Peyer's patch (tissue), 4 donors: ENCODE measurements at regions not wholly inside any gene's neighbourhood (a gene's known extent, or its start where the extent isn't known, plus 50 kb on each side); places are given as distances from the start of the nearest gene placed in this dataset.

ENCODE experiments used
- POLR2A ChIP-seq, 2 donors: fragments of 450-650 bp; IDR thresholded peaks; one replicate each; pipeline ENCODE4 v1.5.1; 2017; ENCODE audit warnings: antibody characterized with exemption in 2 of 2, mild to moderate bottlenecking in 2 of 2, moderate library complexity in 2 of 2
- TF ChIP-seq, protein P1 (sequence below), 6 experiments: fragments of 450-650 bp in 4 of 6; fragments of 200-600 bp in 2 of 6; sonication (generic) in 1 of 6; IDR thresholded peaks; one replicate each; pipeline ENCODE4 v1.5.1; 2017 to 2019; ENCODE audit warnings: antibody characterized with exemption in 6 of 6, mild to moderate bottlenecking in 3 of 6, moderate library complexity in 1 of 6

DNA sequence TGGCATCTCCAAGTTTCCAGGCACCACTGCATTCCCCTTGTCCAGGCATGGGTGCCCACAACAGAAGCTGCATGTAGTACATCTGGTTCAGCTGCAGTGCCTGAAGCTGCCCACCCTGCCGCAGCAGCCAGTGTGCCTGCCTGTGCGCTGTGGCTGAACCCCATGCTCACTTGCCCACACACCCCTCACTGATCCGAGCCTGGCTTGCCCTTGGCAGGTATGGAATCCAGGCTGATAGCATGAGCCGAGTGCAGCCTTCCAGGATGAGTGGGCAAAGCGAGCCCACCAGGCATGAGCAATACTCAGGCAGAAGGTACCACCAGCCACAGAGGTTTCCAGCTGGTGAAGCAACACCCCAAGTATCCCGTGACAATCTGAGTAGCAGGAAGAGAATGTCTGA is 280.3 kb upstream of the KLF12 start:
- TF ChIP-seq, protein P1, sequence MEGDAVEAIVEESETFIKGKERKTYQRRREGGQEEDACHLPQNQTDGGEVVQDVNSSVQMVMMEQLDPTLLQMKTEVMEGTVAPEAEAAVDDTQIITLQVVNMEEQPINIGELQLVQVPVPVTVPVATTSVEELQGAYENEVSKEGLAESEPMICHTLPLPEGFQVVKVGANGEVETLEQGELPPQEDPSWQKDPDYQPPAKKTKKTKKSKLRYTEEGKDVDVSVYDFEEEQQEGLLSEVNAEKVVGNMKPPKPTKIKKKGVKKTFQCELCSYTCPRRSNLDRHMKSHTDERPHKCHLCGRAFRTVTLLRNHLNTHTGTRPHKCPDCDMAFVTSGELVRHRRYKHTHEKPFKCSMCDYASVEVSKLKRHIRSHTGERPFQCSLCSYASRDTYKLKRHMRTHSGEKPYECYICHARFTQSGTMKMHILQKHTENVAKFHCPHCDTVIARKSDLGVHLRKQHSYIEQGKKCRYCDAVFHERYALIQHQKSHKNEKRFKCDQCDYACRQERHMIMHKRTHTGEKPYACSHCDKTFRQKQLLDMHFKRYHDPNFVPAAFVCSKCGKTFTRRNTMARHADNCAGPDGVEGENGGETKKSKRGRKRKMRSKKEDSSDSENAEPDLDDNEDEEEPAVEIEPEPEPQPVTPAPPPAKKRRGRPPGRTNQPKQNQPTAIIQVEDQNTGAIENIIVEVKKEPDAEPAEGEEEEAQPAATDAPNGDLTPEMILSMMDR (IDR thresholded peaks at IDR 0.05) = no peak
- TF ChIP-seq POLR2A (IDR thresholded peaks at IDR 0.05) = no peak
